Gastrocnemius medialis (tissue), 4 donors: ENCODE measurements at regions not wholly inside any gene's neighbourhood (a gene's known extent, or its start where the extent isn't known, plus 50 kb on each side); places are given as distances from the start of the nearest gene placed in this dataset.

Experiments used
- CTCF ChIP-seq, 5 experiments: fragments of 450-650 bp in 3 of 5; fragments of 200-600 bp in 2 of 5; sonication (generic) in 2 of 5; IDR thresholded peaks in 4 of 5; conservative IDR thresholded peaks in 1 of 5; 1 replicate in 4 of 5; 2 replicates in 1 of 5; pipeline ENCODE4 v1.5.1; 2016 to 2019; ENCODE audit warnings: antibody characterized with exemption in 5 of 5, mild to moderate bottlenecking in 3 of 5, moderate library complexity in 3 of 5
- POLR2A ChIP-seq, 2 donors: fragments of 450-650 bp; IDR thresholded peaks; one replicate each; pipeline ENCODE4 v1.6.1; 2017; ENCODE audit warnings: antibody characterized with exemption in 2 of 2, mild to moderate bottlenecking in 2 of 2, moderate library complexity in 2 of 2

DNA sequence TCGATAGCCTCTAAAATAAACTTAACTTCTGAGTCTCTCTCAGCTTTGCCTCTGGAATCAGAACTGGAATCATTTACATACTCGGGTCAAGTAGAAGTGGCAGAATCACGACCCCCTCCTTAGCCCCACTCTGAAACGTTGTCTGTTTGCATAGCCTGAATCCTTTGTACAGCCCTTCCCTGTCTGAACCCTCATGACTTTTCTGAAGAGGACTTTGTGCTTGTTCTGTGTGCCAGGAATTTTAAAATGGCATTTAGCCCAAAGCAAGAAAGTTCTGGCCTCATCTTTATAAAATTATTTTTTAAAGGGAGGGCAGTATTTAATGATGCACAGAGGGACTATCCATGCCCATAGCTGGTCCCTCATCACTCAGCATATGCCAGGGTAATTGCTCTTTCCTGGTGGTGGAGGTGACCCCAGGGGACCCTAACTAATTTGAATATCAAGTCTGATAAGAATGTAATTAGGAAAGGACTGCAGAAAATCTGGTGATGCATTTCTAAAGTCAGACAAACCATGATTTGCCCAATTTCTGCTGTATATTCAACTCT lies 342.7 kb upstream of the TNRC6C start:
- no peak for TF ChIP-seq CTCF (IDR thresholded peaks at IDR 0.05 in 4 of 5, conservative IDR thresholded peaks at IDR 0.05 in 1 of 5)
- no peak for TF ChIP-seq POLR2A (IDR thresholded peaks at IDR 0.05)
